ENCODE measurements at regions not wholly inside any gene's neighbourhood (a gene's known extent, or its start where the extent isn't known, plus 50 kb on each side); places are given as distances from the start of the nearest gene placed in this dataset.

DNA sequence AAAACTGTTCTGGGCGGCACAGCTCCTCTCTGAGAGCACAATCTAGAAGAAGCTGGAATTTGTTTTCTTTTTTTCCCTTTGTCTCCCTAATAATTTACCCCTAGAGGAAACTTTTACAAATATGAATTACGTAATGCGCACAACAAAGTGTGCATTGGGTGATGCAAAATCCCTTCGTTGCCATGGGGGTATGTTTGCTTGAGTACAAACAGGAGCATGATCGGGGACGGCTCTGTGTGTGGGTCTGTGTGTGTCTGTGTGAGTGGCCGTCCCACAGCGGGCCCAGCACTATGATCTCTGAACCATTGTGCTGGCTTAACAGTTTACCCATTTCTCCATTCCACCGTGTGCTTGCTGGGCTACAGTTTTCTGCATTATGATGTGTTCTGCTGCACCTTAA lies 278.2 kb downstream of the CDC5L start:
- DNase-seq, result no peak

DNA sequence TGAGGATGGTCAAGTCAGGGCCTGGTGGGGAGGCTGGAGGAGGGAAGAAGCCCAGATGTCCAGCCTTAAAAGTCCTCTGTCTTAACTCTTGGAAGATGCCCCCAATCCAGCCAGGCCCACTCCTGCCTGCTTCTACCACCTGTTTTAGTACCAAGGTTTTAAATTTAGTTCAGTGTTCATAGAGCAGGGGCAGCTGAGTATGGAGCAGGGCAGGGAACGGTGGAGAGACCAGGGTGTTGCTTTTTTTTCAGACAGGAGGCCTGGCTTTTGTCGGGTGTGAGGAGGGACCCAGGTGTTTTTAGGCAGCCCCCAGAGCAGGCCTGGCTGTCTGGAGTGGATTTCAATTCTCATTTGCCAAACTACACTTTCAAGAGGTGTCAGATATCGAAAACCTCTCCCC lies 278.8 kb downstream of the CDC5L start:
- no peak for DNase-seq

DNA sequence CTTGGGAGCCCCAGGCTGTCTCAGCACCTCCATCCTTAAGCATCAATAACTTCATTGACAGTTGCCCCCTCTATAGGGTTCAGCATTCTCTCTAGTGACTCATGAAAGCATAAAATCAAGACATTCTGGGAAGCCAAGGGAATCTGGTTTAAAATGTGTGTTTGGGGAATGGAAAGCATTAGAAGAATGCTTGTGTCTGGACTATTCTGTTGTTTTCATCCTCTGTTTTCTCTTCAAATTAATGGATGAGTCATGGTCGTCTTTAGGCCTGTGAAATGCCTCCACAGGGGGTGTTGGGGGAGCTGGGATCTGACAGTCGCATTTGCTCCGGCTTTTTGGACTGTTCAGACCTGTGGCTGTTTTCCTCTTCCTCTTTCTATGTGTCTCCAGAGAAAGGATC lies 279.7 kb downstream of the CDC5L start:
- DNase-seq, result no peak

DNA sequence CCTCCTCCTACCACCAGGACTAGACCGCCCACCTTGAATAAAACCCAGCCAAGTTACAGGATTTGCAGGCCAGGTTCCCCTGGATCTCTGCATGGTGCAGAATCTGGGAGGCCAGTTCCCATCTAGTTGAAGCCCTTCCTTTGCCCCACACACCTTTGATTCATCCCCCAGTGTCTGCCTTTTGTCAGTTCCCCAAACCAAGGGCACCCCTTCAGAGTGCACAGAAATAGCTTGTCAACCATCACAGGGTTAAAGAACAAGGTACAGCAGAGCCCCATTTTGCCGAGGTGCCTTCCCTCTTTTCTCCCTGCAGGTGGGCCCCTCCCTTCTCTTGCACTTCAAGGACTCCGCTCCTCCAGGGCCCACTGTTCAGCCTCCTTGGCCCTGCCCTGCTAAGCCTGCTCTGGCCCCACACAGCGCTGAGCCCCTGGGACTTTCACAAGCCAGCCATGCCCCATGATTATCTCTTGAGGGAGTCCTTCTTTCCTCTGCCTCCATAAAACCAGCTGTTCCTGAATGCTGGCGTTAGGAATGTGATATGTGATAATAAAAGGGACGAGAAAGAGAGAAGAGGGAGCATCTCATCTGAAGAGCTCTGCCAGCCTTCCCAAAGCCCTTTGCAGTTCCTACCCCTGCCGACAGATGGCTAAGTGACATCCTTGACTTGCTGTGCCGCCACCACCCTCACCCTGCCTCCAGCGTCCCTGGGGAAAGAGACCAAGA lies 280.3 kb downstream of the CDC5L start:
- no peak for DNase-seq

DNA sequence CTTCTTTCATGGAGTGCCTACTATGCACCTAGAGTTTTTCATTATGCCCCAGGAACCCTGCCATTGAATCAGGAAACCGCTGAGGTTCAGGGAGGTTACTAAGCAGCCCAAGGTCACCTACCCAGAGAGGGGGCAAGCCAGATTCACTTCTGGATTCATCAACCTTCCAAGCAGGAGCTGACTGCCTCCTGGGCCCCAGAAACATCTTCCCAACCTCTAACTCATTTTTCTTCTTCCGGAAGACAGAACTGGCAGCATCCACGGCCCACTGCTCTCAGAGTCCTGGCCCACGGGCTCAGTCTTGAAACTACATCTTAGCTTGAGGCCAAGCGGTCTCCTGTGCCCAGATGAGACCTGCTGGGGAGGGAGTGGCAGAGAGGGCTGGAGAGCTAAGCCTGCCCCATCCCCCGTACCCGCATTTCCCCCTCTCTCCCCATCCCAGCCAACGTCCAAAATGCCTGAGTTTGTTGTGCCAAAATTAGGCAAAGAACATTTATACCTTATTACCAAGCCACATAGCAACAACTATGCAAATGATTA lies 281.0 kb downstream of the CDC5L start:
- no peak for DNase-seq

DNA sequence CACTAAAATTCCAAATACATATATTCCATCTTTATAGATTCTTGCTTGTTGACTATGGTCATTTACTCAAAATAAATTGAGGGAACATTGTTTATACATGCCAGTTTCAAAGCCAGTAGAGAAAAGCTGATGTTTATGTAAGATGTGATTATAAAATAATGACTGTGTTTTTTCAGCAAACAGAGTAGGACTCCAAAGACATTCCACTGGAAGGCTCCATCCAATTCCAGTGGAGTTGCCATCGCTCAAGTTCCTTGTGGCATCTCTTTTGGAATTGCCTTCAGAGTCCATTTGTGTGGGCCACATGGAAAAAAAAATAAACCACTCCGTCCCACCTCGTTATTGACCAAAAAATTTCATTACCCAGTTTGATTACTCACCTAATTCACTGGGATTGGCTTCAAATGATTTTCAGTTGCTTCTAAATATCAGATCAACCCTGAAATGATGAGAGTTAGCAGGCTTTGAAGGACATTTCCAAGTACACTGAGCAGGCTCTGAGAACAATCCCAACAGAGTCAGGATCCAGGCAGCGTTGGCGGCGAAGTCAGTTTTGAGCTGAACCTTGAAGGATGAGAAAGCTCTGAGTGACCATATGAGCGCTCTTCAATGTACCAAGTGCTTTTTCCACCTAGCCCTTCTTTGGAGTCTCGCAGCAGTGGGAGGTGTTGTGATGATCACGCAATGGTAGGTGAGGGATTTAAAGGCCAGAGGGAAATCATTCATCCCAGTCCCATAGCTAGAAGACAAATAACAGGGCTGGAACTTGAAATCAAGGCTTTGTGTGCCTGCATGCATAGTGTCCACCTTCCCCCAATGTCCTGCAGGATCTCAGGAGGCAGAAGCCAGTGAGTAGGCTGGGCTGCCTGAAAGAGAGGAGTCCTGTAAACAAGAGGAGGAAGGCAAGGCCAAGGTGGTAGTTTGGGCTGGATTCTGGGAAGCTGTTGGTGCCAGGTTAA lies 281.7 kb downstream of the CDC5L start:
- DNase-seq, result no peak

DNA sequence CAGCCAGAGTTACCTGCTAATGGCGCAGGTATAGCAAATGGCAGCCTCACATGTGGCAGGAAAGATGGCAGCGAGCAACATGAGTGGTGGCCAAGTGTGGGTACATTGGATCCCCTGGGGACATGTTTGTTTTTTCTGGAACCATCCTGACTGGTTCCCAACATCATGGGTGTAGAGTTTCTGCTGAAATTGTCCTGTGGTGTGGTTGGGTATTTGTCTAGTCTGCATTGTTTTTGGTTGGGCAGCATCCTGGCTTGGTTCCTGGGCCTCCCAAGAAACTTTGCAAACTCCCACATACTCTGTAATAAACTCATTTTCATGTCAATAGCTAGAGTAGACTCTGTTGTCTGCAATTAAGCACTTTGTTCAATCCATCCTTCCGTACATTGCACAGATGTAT lies 282.6 kb downstream of the CDC5L start:
- no peak for DNase-seq

DNA sequence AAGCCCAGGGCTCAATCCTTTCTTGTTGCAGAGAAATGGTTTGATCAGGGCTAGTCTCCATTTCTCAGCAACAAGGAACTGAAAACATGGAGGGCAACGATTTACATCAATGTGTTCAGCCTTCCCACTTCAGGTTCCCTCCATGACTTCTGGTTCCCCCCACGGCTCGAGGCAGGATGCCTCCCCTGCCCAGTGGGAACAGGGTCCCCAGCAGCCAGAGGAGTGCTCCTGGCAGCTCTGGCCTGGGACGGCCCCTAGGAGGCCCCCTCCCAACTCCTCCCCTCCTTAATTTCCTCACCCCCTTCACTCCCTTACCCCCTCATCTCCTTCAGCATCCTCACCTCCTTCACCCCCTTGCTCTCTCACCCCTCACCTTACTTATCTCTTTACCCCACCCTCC lies 283.8 kb downstream of the CDC5L start:
- no peak for DNase-seq

DNA sequence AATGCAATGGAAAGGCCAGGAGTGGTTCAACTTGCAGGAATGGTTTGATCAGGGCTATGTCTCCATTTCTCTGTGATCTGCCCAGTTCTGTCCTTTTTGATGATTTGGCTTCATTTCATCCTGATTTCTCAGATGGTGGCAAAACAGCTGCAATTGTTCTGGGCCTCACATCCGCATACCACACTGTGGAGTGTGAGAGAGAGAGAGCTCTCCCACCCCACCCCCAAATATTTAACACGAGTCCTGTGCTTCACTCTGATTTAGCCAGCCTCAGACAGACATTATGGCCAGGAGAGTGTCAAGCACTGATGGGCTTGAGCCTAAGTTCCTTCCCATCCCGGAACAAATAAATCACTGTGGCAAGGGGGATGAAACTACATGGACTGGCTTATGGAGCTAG lies 284.6 kb downstream of the CDC5L start:
- no peak for DNase-seq

DNA sequence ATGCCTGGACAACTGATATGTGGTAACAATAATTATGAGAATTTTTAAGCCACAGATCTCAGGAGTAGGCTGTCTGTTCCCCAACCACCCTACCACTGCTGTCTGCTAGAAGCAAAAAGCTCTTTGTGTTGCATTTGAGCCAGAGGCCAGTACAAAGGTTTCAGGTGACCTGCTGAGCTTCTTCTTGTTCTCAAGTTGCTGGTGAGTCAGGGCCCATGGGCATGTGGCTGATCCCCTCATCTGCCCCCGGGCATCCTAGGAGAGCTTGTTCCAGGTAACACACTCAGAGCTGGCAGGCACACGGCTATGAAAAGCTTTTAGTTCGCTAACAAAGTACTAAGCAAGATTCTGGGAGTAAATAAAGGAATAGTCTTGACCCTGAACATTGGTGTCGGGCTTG lies 285.3 kb downstream of the CDC5L start:
- DNase-seq, result no peak

DNA sequence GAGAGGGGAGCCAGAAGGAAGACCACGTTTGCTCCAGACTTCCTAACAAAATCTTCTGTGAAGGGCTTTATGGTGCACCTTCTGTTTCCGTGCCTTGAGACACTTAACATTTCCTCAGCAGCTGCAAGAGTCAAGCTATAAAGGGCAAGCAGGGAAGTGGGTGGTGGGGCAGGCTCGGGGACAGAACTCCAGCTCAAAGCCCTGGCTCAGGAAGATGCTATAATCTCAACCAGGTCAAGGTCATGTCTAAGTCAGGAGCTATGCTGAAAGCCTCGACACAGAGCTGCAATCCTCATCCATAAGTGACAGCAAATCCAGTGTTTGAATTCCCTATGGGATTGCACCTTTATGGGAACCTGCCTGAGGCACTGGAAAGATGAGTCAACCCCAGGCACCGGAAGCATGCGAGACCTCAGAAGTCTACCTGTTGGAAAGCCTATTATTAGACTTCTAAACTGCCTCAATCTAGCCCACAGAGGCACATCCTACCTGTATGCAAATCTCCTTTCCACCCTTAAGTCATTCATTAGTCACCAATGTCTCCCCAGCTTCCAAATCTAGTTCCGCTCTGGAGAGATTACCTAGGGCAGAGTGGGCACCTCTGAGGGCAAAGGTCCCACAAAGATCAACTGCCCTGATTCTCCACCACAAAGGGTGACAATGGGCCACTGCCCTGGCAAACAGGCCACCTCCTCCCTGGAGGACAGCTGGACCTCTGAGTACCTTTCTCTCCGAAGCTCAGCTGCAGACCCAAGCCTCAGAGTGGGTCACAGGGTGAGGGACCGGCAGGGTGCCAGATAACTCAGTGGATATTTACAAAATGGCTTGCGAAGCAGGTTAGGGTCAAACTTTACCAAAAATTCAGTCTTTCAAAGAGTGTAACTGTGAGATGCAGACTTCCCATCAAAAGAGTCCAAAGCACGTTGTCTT lies 287.0 kb downstream of the CDC5L start:
- no peak for DNase-seq

DNA sequence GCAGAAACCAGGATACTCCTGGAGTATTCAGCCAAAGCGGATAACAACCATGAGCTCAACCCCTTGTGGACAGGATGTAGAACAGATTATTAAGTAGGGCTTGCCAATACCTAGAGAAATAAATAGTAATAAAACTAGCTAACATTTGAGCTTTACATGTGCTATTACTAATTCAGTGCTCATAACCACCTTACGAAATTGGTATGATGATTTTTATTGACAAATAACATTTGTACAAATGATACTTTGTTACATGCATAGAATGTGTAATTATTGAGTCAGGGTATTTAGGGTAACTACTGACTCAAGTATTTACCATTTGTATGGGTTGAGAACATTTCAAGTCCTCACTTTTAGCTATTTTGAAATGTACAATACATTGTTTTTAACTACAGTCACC lies 287.9 kb downstream of the CDC5L start:
- no peak for DNase-seq

DNA sequence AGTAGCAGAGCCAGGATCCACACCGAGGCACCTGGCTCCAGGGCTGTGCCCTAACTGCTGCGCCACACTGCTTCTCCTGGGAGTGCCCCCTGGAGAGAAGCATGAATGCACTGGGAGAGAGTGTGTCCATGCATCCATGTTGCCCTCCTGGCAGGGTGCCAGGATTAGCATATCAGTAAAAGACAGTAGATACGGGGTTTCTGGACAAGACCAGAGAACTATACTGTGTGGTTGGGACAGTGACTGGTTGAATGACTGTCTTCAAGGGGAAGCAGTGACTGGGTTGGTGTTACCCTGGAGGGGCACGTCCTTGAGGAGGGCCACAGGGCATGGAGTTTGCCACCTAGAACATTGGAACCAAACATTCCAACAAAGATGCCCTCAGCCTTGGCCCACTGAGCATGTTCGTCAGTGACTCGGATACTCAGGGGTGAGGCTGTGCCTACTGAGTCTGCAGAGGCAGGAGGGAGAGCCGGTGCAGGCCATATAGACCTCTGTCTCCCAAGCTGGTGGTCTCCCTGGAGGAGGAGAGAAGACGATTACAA lies 288.8 kb downstream of the CDC5L start:
- DNase-seq, result no peak

DNA sequence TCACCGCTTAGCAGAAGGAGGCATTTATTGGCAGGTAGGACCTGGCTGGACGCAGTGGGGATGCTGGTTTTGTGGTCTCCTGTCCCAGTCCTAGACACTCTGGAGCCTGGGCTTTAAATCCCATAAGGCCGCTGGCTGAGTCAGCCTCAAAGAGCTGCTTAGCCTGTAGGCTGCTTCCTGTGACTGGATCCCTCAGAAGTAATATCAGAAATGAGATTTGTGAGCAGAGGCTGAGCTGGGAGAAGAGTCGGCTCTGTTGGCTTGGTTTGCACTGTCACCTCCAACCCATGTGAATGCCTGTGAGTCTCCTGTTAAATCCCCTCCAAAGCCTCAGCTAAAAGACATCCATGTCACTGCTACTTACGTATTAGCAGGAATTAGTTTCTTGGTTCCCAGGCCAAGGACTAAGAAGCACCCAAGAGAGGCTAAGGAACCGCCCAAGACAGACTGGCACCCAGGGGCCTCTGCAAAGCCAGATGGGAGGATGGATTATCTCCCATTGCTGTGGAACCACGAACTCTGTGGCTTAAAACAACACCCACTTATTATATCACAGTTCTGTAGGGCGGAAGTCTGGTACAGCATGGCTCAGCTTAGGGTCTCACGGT lies 289.4 kb downstream of the CDC5L start:
- DNase-seq, result no peak

DNA sequence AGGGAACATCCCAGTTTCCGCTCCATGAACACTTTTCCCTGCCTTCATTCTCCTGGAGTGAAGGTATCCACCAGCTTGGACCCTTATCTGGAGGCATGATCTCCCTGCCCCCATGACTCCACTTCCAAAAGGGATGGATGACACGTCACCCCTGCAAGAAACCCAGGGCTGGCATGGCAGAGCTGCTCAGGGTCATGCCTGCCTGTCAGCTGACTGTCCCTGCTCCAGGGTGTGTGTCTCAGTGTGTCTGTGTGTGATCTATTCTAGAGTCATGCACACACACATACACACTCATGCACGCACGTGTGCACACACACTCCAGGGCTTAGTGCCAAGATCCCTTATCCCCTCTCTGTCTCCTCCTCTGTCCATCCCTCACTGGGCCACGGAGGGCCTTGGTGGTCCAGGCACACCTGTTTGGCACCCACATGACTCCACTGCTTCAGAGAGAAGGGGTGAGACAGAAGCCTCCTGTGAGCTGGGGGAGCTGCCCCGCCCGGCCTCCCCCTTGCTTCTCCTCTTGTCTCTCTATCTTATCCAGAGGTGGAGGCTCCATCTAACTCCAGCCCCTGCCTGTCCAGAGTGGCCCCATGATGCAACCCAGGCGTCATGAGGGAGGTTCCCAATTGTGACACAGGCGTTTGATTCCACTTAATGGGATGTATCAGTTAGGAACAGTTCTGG lies 290.9 kb downstream of the CDC5L start:
- no peak for DNase-seq

DNA sequence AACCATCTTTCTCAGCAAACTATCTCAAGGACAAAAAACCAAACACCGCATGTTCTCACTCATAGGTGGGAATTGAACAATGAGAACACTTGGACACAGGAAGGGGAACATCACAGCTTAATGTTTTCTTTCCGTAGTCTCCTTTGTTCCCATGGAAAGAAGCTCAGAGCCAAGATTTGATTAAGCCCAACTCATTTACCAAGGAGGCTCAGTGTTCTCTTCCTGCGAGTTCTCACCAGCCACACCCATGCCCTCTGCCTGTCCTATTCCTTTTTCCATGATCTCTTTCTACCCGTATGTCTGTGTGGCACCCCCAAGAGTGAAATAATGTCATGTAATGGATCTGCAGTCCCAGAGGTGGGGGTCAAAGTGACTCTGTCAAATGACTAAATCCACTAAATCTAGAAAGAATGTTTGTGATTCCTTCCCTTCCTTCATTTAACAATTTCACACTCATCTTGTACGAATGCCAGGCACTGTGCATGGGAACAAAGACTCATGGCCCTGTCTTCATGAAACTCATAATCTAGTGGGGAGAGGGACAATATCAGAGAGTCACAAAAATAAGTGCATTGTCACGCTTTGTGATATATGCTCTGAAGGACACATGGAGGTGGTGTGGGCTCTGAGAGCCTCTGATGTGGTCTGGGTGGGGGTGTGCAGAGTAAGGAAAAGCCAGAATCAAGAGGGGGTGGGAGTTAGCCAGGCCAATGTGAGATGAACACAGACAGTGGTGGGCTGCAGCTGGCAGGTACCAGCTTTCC lies 292.1 kb downstream of the CDC5L start:
- DNase-seq, result no peak

DNA sequence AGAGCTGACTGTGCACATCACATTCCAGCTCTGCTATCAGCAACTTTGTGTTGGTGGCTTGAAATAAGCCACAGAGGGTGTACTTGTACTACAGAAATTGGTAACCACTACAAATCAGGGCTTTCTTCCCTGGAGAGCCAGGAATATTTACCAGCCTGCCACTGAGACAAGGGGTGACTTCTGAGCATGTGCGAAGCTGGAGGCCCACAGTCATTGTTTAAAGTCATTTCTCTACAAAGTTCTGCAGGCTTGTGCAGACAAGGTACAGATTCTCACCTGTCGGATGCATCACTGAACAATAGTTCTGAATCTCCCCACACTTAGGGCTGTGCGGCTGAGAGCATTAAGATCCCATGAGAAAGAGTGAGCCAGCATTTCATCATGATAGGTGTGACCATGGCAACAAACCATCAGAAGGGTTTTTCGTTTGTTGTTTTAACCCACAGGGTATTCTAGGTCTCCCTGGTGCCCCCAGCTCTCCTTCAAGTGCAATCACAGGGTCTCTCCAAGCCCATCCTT lies 292.8 kb downstream of the CDC5L start:
- no peak for DNase-seq

DNA sequence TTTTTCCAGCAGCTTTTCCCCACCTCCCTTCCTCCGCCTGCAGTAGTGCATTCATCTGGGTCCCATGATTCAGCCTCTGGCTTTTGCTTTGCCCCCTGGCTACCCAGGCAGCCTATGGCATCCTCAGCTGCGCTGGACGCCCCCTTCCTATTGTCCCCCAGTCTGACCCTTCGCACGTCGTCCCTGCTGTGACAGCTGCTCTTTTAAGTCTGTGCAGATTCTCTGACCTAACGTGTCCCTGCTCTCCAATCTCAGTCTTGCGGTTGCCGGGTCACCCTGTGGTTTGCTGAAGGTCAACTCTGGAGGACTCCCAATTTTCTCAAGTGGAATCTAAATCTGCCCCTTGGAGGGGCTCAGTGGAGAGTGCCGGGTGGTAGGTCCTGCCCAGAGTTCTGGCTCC lies 294.3 kb downstream of the CDC5L start:
- DNase-seq, result no peak

DNA sequence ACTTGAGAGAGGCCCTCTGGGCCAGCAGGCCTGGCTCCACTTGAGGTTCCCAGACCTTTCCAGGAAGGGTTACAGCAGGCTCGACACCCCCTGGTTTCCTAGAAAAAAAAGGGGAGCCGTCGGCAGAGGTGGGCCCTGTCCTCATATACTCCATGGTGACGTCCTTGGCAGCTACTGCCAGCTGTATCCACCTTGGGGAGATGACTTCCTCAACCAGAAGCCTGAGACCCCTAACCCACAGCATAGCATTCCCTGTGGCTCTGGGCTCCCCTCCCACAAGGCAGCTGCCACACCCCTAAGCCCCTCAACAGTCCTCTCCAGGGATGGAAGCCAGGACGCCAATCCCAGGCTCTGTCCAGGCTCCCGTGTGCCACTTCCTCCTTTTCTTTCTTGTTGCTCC lies 294.8 kb downstream of the CDC5L start:
- no peak for DNase-seq

DNA sequence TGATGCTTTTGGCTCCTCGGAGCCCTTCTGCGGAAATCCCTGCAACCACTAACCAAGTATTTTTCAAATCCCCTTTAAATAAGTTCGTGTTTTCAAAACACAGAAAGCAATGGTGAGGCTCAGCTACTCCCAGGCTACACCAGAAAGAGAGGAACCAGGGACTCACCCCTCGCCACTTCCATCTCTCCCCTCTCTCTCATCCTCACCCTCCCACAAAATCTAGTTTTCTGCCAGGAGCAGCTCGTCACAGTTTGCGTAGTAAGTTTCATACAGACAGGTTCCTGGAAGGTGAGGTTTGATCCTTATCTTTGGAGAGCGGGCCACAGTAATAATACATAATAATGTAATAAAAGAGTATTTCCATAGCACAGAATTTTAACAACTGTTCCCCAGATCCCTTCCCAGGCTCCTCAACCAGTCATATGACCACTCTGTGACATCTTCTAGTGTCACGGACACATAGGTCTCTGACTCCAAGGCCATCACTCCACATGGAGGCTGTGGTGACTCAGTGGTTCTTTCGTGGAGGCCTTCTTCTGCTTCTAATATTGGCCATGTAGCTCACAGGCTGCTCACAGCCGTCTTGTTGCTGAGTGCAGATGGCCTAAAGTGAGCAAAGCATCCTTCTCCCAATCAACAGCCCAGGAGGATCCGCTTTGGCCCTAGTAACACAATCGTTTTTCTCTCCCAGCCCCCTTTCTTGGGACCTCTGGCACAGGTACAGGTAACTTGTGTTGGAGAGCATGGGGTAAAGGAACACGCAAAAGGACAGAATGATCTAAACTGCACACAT lies 295.7 kb downstream of the CDC5L start:
- DNase-seq, result no peak

All from NCI-H146 (cell line).